ENCODE measurements at regions not wholly inside any gene's neighbourhood (a gene's known extent, or its start where the extent isn't known, plus 50 kb on each side); places are given as distances from the start of the nearest gene placed in this dataset.

GRCh38 chr16:13550254-13550653 is 369.7 kb upstream of the ERCC4 start:
- H3K4me1 Mint-ChIP-seq: no peaks in the 10 kb centered on the region

GRCh38 chr16:13552062-13552959 is 367.6 kb upstream of the ERCC4 start:
- 66% methylated on average over 10 of the region's 15 CpGs for WGBS (ENCODE audit: insufficient coverage)
- no peaks in the 10 kb centered on the region for H3K36me3 ChIP-seq (replicated peaks in 1 of 2; ENCODE audit: control insufficient read depth in 1 of 2, insufficient read depth in 2 of 2, low read length in 2 of 2)
- Mint-ChIP-seq H3K27me3 (ENCODE audit: low read depth in 3 of 3) (peaks cover 0 to 2% (median under 1%) of the 10 kb centered on the region in 3 donors), H3K9me3 (peaks cover 0 to 3% (median 0%) of the 10 kb centered on the region in 7 donors), H3K36me3 (no peaks in the 10 kb centered on the region), H3K27ac (no peak overlapping the region), H3K4me3 (no peak overlapping the region), H3K4me1 (no peaks in the 10 kb centered on the region)
- H3K27ac ChIP-seq (ENCODE audit: low read depth in 1 of 2, low read length in 2 of 2): no peak overlapping the region
- no peak overlapping the region for H3K4me2 ChIP-seq (replicated peaks; ENCODE audit: extremely low read depth, low read length, poor library complexity, severe bottlenecking)
- no peaks in the 10 kb centered on the region for H3K79me2 ChIP-seq (ENCODE audit: insufficient read depth, low read length)
- no peak for TF ChIP-seq CTCF (IDR thresholded peaks at IDR 0.05)
- no peaks in the 10 kb centered on the region for H3K27me3 ChIP-seq (ENCODE audit: control insufficient read depth in 2 of 2, insufficient read depth in 2 of 2, low read length in 2 of 2)
- no peak overlapping the region for H2AFZ ChIP-seq (ENCODE audit: insufficient read depth, low read depth, low read length, poor library complexity, severe bottlenecking)
- H3K9ac ChIP-seq (ENCODE audit: insufficient read depth, low read length, poor library complexity, severe bottlenecking): no peak overlapping the region
- no peaks in the 10 kb centered on the region for H3K9me3 ChIP-seq (replicated peaks in 1 of 2; ENCODE audit: control insufficient read depth in 1 of 2, insufficient read depth in 1 of 2, low read length in 2 of 2)
- no peaks in the 10 kb centered on the region for H3K4me1 ChIP-seq (ENCODE audit: control insufficient read depth in 1 of 2, insufficient read depth in 2 of 2, low read length in 2 of 2)
- H4K20me1 ChIP-seq (ENCODE audit: insufficient read depth, low read length): no peaks in the 10 kb centered on the region
- H3K4me3 ChIP-seq (replicated peaks in 1 of 3; ENCODE audit: low read depth in 2 of 3, low read length in 3 of 3): no peak overlapping the region
- intact Hi-C loops (cut with micrococcal nuclease): no loop called here
- no peak for DNase-seq

More at GRCh38 chr16:13550254-13550653, 369.7 kb upstream of the ERCC4 start:
- no peak overlapping the region for H3K4me3 Mint-ChIP-seq
- H3K79me2 ChIP-seq (ENCODE audit: insufficient read depth, low read length): no peaks in the 10 kb centered on the region
- H3K36me3 Mint-ChIP-seq: no peaks in the 10 kb centered on the region
- no peak overlapping the region for H3K9ac ChIP-seq (ENCODE audit: insufficient read depth, low read length, poor library complexity, severe bottlenecking)
- H3K4me1 ChIP-seq (ENCODE audit: control insufficient read depth in 1 of 2, insufficient read depth in 2 of 2, low read length in 2 of 2): no peaks in the 10 kb centered on the region
- no peaks in the 10 kb centered on the region for H4K20me1 ChIP-seq (ENCODE audit: insufficient read depth, low read length)
- no peak overlapping the region for H3K4me2 ChIP-seq (replicated peaks; ENCODE audit: extremely low read depth, low read length, poor library complexity, severe bottlenecking)
- no peak overlapping the region for H2AFZ ChIP-seq (ENCODE audit: insufficient read depth, low read depth, low read length, poor library complexity, severe bottlenecking)
- H3K27me3 ChIP-seq (ENCODE audit: control insufficient read depth in 2 of 2, insufficient read depth in 2 of 2, low read length in 2 of 2): no peaks in the 10 kb centered on the region
- intact Hi-C loops (cut with micrococcal nuclease): no loop called here
- peaks cover 0 to 2% (median 0%) of the 10 kb centered on the region in 7 donors for H3K9me3 Mint-ChIP-seq
- no peak overlapping the region for H3K27ac ChIP-seq (ENCODE audit: low read depth in 1 of 2, low read length in 2 of 2)
- TF ChIP-seq CTCF (IDR thresholded peaks at IDR 0.05): no peak
- no peak for DNase-seq
- H3K36me3 ChIP-seq (replicated peaks in 1 of 2; ENCODE audit: control insufficient read depth in 1 of 2, insufficient read depth in 2 of 2, low read length in 2 of 2): no peaks in the 10 kb centered on the region
- H3K27me3 Mint-ChIP-seq (ENCODE audit: low read depth in 3 of 3): peaks cover 0 to 3% (median 0%) of the 10 kb centered on the region in 3 donors
- WGBS (ENCODE audit: insufficient coverage): 100% methylated on average over 2 of the region's 6 CpGs
- H3K4me3 ChIP-seq (replicated peaks in 1 of 3; ENCODE audit: low read depth in 2 of 3, low read length in 3 of 3): no peak overlapping the region
- no peaks in the 10 kb centered on the region for H3K9me3 ChIP-seq (replicated peaks in 1 of 2; ENCODE audit: control insufficient read depth in 1 of 2, insufficient read depth in 1 of 2, low read length in 2 of 2)
- H3K27ac Mint-ChIP-seq: no peak overlapping the region

All from CD14-positive monocyte (primary cell).